Heart right ventricle (tissue), 16 donors: ENCODE measurements at regions not wholly inside any gene's neighbourhood (a gene's known extent, or its start where the extent isn't known, plus 50 kb on each side); places are given as distances from the start of the nearest gene placed in this dataset.

ENCODE experiments used
- ATAC-seq, 8 donors: fragments of 200-7000 bp; cut with Tn5 transposase; one replicate each; pipeline ENCODE4 v1.9.1; 2020; ENCODE audit warnings: mild to moderate bottlenecking in 8 of 8, moderate library complexity in 8 of 8, moderate number of reproducible peaks in 1 of 8
- DNase-seq, 2 donors: peaks; one replicate each; pipeline ENCODE4 v3.0.0-alpha.2; 2020
- H3K27ac ChIP-seq, 10 donors: fragments of 200-600 bp; sonication (generic) in 2 of 10; one replicate each; pipeline versions ENCODE4 v1.5.0 to v1.8.0; 2020 to 2022; ENCODE audit warnings: mild to moderate bottlenecking in 3 of 10
- H3K27me3 ChIP-seq, 7 donors: fragments of 200-600 bp; one replicate each; pipeline ENCODE4 v1.8.0; 2021 to 2022; ENCODE audit warnings: mild to moderate bottlenecking in 2 of 7
- H3K36me3 ChIP-seq, 9 donors: fragments of 200-600 bp; sonication (generic) in 1 of 9; one replicate each; pipeline versions ENCODE4 v1.5.0 to v1.8.0; 2020 to 2022; ENCODE audit warnings: mild to moderate bottlenecking in 2 of 9
- H3K4me1 ChIP-seq, 9 donors: fragments of 200-600 bp; sonication (generic) in 1 of 9; one replicate each; pipeline versions ENCODE4 v1.5.0 to v1.8.0; 2020 to 2022; ENCODE audit warnings: mild to moderate bottlenecking in 4 of 9
- H3K4me3 ChIP-seq, 10 donors: fragments of 200-600 bp; sonication (generic) in 2 of 10; one replicate each; pipeline versions ENCODE4 v1.5.0 to v1.8.0; 2020 to 2022; ENCODE audit warnings: mild to moderate bottlenecking in 7 of 10, moderate library complexity in 2 of 10
- H3K9me3 ChIP-seq, 11 donors: fragments of 200-600 bp in 10 of 11; sonication (generic) in 2 of 11; one replicate each; pipeline versions ENCODE4 v1.5.0 to v1.8.0; 2013 to 2022; ENCODE audit warnings: mild to moderate bottlenecking in 2 of 11, control low read depth in 1 of 11, moderate library complexity in 1 of 11
- WGBS, 2 donors: extraction: QIAGEN DNeasy Blood & Tissue Kit; methylation state at CpG; one replicate each; pipeline ENCODE4 v1.1.7; 2013; ENCODE audit warnings: inconsistent platforms in 1 of 2; 5-methylcytosine and 5-hydroxymethylcytosine counted together
- intact Hi-C, 10 donors: fragments of 100-400 bp; cut with DNase I; formaldehyde crosslinking; loops; one replicate each; pipeline versions ENCODE4 v1.11.1 to v1.14.2; 2022
- TF ChIP-seq, protein P1 (sequence below), 9 donors: fragments of 200-600 bp; sonication (generic) in 2 of 9; IDR thresholded peaks; one replicate each; pipeline versions ENCODE4 v1.5.0 to v1.8.0; 2021 to 2022; ENCODE audit warnings: antibody characterized with exemption in 9 of 9, mild to moderate bottlenecking in 5 of 9, moderate library complexity in 1 of 9
- donor health status: Arrhythmogenic right ventricular cardiomyopathy.
- donor health status: ischemic (EF 13 %, LVEDD 7.1; RV severe dilation, severe dysfunction).
- donor health status: healthy with polysubstance abuse.
- donor health status: DM: no; HTN: yes; CAD: no.
- donor health status: DM: no; HTN: no; CAD: no.
- donor health status: ischemic (EF 25% LVEDD 6.9; RV normal size, moderate dysfunction).
- donor health status: ischemic (EF 25% LVEDD 5.7; RV mildly dilated, moderate dysfunction).
- donor health status: healthy.
- donor health status: DM: yes; HTN: yes; CAD: no.
- donor health status: Ischemic cardiomyopathy.
- donor health status: ischemic (EF 35%, LVEDD 5.7; RV mildly dilated, moderate dysfunction).
- donor health status: nonischemic (EF 11% LVEDD 7.7; RV severe dilation, severe dysfunction).
- donor health status: DM: yes; HTN: yes; CAD: no.
- donor health status: PGD.
- donor health status: ischemic (EF 29% LVEDD 5.4; RV normal size, mild dysfunction).
- donor health status: nonischemic (EF 23%, LVEDD 6.1; RV moderate dilation, normal function).

DNA sequence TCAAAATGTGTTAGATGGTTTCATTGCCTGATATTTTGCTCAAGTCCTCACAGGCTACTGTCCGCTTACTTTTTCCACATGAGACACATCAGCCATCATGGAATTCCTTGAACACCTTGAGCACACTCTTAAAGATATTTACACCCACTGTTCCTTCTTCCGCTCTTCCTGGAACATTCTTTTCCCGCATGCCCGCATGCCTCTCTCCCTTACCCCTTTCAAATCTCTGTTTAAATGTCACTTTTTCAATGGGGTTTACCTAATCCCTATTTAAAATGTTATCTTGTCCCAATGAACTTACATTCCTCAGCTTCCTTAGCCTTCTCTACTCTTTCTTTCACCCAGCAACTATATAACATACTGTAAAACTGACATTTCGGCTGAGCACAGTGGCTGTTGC lies 503.3 kb upstream of the PTCHD4 start:
- Histone ChIP-seq H3K36me3 (no peaks in the 10 kb centered on the region), H3K4me1 (no peaks in the 10 kb centered on the region), H3K9me3 (peaks cover 0 to 20% (median 3%) of the 10 kb centered on the region in 11 donors), H3K4me3 (no peak overlapping the region), H3K27me3 (no peaks in the 10 kb centered on the region), H3K27ac (no peak overlapping the region)
- TF ChIP-seq, protein P1, sequence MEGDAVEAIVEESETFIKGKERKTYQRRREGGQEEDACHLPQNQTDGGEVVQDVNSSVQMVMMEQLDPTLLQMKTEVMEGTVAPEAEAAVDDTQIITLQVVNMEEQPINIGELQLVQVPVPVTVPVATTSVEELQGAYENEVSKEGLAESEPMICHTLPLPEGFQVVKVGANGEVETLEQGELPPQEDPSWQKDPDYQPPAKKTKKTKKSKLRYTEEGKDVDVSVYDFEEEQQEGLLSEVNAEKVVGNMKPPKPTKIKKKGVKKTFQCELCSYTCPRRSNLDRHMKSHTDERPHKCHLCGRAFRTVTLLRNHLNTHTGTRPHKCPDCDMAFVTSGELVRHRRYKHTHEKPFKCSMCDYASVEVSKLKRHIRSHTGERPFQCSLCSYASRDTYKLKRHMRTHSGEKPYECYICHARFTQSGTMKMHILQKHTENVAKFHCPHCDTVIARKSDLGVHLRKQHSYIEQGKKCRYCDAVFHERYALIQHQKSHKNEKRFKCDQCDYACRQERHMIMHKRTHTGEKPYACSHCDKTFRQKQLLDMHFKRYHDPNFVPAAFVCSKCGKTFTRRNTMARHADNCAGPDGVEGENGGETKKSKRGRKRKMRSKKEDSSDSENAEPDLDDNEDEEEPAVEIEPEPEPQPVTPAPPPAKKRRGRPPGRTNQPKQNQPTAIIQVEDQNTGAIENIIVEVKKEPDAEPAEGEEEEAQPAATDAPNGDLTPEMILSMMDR (IDR thresholded peaks at IDR 0.05), result no peak
- intact Hi-C loops, result no loop called here
- ATAC-seq (no peak), DNase-seq (no peak)
- WGBS, 2 donors, result 96 to 97% methylated on average over 5 of the region's 5 CpGs

DNA sequence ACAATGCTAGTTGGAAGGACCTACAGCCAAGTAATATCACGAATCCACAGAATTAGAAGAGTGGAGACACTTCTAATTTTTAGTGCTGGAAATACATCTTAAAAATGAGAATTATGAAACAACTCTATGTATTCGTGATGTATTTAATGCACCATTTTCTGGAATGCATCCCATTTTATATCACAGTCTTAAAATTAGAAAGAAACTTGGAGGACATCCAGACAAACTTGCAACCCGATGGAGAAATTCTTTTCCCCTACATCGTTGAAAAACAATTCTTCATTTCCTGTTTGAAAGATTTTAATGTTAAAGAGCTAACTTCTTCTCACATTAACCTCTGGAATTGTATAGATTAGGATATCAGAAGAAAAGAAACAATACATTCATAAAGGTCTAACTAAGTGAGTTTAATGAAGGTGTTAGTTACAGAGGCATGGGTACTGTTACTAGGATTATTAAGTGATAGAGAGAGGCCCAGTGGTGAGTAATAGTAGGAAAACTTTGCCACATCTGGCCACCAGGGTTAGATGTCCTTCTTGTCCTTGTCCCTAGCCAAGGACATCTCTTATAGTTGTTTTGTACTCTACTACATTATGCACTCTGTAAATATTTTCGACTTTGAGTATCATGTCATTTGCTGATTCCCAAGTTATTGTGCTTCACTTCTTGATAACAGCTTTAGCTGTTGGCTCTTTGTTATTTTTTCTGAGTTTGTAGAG lies 502.4 kb upstream of the PTCHD4 start:
- Histone ChIP-seq H3K9me3 (peaks cover 0 to 20% (median 3%) of the 10 kb centered on the region in 11 donors), H3K27me3 (no peaks in the 10 kb centered on the region), H3K4me3 (no peak overlapping the region), H3K36me3 (no peaks in the 10 kb centered on the region), H3K4me1 (no peaks in the 10 kb centered on the region), H3K27ac (no peak overlapping the region)
- intact Hi-C loops, result no loop called here
- TF ChIP-seq, protein P1 (IDR thresholded peaks at IDR 0.05), result no peak
- no peak for DNase-seq
- ATAC-seq, result no peak
- WGBS, 2 donors, result 38 to 48% methylated on average over 5 of the region's 5 CpGs

DNA sequence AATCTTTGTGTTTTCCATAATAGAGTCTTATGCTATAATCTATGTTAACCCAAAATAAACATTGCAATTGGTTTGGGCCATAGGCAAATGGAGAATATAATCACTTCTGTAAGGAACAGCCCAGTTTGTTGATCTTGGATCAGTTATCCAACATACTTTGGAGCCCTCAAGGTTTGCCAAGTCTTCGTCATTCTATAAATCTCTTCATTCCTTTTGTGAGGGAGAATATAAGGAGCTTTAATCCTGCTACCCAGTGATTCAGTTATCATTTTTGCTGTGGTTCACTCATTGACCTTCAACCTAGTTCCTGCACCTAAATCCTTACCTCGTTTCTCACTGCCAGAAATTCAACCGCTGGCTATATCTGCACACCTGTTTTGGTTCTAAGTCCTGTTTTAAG lies 500.3 kb upstream of the PTCHD4 start:
- H3K4me1 ChIP-seq, result no peaks in the 10 kb centered on the region
- H3K27me3 ChIP-seq, result no peaks in the 10 kb centered on the region
- 46 to 56% methylated on average over 3 of the region's 3 CpGs for WGBS, 2 donors
- peaks cover 0 to under 1% (median 0%) of the 10 kb centered on the region in 11 donors for H3K9me3 ChIP-seq
- TF ChIP-seq, protein P1 (IDR thresholded peaks at IDR 0.05), result no peak
- H3K4me3 ChIP-seq, result no peak overlapping the region
- no peak for ATAC-seq
- DNase-seq, result no peak
- intact Hi-C loops, result no loop called here
- no peaks in the 10 kb centered on the region for H3K36me3 ChIP-seq
- H3K27ac ChIP-seq, result no peak overlapping the region

DNA sequence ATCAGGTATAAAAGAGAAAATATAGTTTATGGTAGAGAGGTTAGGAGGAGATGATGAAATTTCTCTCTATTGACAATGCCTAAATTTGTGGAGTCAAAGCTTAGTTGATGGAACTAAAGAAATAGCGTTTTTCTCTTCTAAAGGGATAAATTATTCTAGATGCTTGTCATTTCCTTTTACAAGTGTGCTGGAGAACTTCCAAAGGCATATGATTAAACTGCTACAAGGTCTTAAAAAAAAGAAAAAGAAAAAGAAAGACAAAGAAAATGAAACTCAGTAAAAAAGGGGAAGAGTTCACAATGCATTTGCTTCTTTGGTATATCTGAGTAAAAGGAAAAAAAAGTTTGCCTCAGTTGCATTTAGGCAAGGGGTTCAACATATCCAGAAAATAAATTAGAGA lies 499.8 kb upstream of the PTCHD4 start:
- Histone ChIP-seq H3K9me3 (no peaks in the 10 kb centered on the region), H3K4me3 (no peak overlapping the region), H3K4me1 (no peaks in the 10 kb centered on the region), H3K27ac (no peak overlapping the region), H3K36me3 (no peaks in the 10 kb centered on the region), H3K27me3 (no peaks in the 10 kb centered on the region)
- 33 to 52% methylated on average over 1 of the region's 1 CpG for WGBS, 2 donors
- DNase-seq, result no peak
- intact Hi-C loops, result no loop called here
- TF ChIP-seq, protein P1 (IDR thresholded peaks at IDR 0.05), result no peak
- no peak for ATAC-seq
